ENCODE measurements at regions not wholly inside any gene's neighbourhood (a gene's known extent, or its start where the extent isn't known, plus 50 kb on each side); places are given as distances from the start of the nearest gene placed in this dataset.

- Mint-ChIP-seq H3K4me1 (ENCODE audit: low read depth) (no peaks in the 10 kb centered on the region), H3K36me3 (ENCODE audit: low read depth) (no peaks in the 10 kb centered on the region), H3K27me3 (ENCODE audit: low read depth) (no peaks in the 10 kb centered on the region), H3K27ac (ENCODE audit: unreplicated experiment) (no peak overlapping the region), H3K4me3 (ENCODE audit: unreplicated experiment) (no peak overlapping the region), H3K9me3 (ENCODE audit: low read depth) (peaks cover 5% of the 10 kb centered on the region)
- DNase-seq (ENCODE audit: low spot score) = no peak
- no peak for TF ChIP-seq CTCF (IDR thresholded peaks at IDR 0.05)
Measured at GRCh38 chr13:63090524-63090923, 1674.9 kb upstream of the PCDH20 start.

GRCh38 chr13:63088226-63088625, 1672.6 kb upstream of the PCDH20 start:
- Mint-ChIP-seq H3K9me3 (ENCODE audit: low read depth) (peaks cover 23% of the 10 kb centered on the region), H3K27me3 (ENCODE audit: low read depth) (no peaks in the 10 kb centered on the region), H3K36me3 (ENCODE audit: low read depth) (peaks cover 1% of the 10 kb centered on the region), H3K4me3 (ENCODE audit: unreplicated experiment) (no peak overlapping the region), H3K4me1 (ENCODE audit: low read depth) (no peaks in the 10 kb centered on the region), H3K27ac (ENCODE audit: unreplicated experiment) (no peak overlapping the region)
- no peak for DNase-seq (ENCODE audit: low spot score)
- TF ChIP-seq CTCF (IDR thresholded peaks at IDR 0.05) = no peak

- TF ChIP-seq CTCF (IDR thresholded peaks at IDR 0.05) = no peak
- Mint-ChIP-seq H3K27me3 (ENCODE audit: low read depth) (no peaks in the 10 kb centered on the region), H3K36me3 (ENCODE audit: low read depth) (peaks cover 4% of the 10 kb centered on the region), H3K4me3 (ENCODE audit: unreplicated experiment) (no peak overlapping the region), H3K27ac (ENCODE audit: unreplicated experiment) (no peak overlapping the region), H3K9me3 (ENCODE audit: low read depth) (peaks cover 31% of the 10 kb centered on the region), H3K4me1 (ENCODE audit: low read depth) (no peaks in the 10 kb centered on the region)
- no peak for DNase-seq (ENCODE audit: low spot score)
Measured at GRCh38 chr13:63086286-63086685, 1670.6 kb upstream of the PCDH20 start.

- Mint-ChIP-seq H3K36me3 (ENCODE audit: low read depth) (peaks cover 7% of the 10 kb centered on the region), H3K4me1 (ENCODE audit: low read depth) (no peaks in the 10 kb centered on the region), H3K27me3 (ENCODE audit: low read depth) (no peaks in the 10 kb centered on the region), H3K9me3 (ENCODE audit: low read depth) (peaks cover 34% of the 10 kb centered on the region), H3K4me3 (ENCODE audit: unreplicated experiment) (no peak overlapping the region), H3K27ac (ENCODE audit: unreplicated experiment) (no peak overlapping the region)
- no peak for DNase-seq (ENCODE audit: low spot score)
- no peak for TF ChIP-seq CTCF (IDR thresholded peaks at IDR 0.05)
Measured at GRCh38 chr13:63085851-63086250, 1670.2 kb upstream of the PCDH20 start.

GRCh38 chr13:63081400-63082014, 1665.9 kb upstream of the PCDH20 start:
- no peak for DNase-seq (ENCODE audit: low spot score)
- H3K27ac Mint-ChIP-seq (ENCODE audit: unreplicated experiment) = no peak overlapping the region
- no peak overlapping the region for H3K4me3 Mint-ChIP-seq (ENCODE audit: unreplicated experiment)
- H3K4me1 Mint-ChIP-seq (ENCODE audit: low read depth) = no peaks in the 10 kb centered on the region
- peaks cover 39% of the 10 kb centered on the region for H3K9me3 Mint-ChIP-seq (ENCODE audit: low read depth)
- TF ChIP-seq CTCF (IDR thresholded peaks at IDR 0.05) = no peak
- H3K36me3 Mint-ChIP-seq (ENCODE audit: low read depth) = peaks cover 10% of the 10 kb centered on the region
- no peaks in the 10 kb centered on the region for H3K27me3 Mint-ChIP-seq (ENCODE audit: low read depth)
